ENCODE measurements at regions not wholly inside any gene's neighbourhood (a gene's known extent, or its start where the extent isn't known, plus 50 kb on each side); places are given as distances from the start of the nearest gene placed in this dataset.

DNA sequence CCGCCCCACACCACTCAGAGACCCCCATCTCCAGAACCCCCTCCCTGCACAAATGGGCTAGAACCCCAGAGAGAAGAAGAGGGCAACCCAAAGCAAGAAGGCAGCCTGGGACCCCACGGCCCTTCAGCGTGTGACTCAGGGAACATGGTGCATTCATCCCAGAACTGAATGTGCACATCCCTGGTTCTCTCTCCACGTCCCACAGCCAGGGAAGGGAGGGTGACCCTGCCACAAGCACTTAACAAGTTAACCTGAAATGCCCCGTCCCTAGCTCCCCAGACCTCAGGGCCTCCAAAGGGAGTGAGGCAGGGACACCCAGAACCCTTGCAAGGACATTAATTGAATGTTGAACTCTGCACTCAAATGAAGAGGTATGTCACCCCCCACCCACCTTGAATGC, 202.5 kb upstream of the TNRC6C start:
- no peak overlapping the region for H3K27ac ChIP-seq (ENCODE audit: low read depth, low read length)
- H3K36me3 ChIP-seq (ENCODE audit: control insufficient read depth in 5 of 5, insufficient read depth in 5 of 5, low read length in 5 of 5), result no peaks in the 10 kb centered on the region
- H3K4me3 ChIP-seq (ENCODE audit: low read depth in 1 of 5, low read length in 5 of 5), result no peak overlapping the region
- no peaks in the 10 kb centered on the region for H3K4me1 ChIP-seq (ENCODE audit: control insufficient read depth in 5 of 5, insufficient read depth in 5 of 5, low read length in 5 of 5)
- H3K9me3 ChIP-seq (ENCODE audit: control insufficient read depth in 5 of 5, low read length in 5 of 5), result peaks cover 0 to 12% (median 8%) of the 10 kb centered on the region in 5 donors
- H3K27me3 ChIP-seq (ENCODE audit: control insufficient read depth in 5 of 5, insufficient read depth in 4 of 5, low read length in 5 of 5), result peaks cover 0 to 19% (median 3%) of the 10 kb centered on the region in 5 donors
- no peak overlapping the region for H3K9ac ChIP-seq (ENCODE audit: low read length in 5 of 5)

DNA sequence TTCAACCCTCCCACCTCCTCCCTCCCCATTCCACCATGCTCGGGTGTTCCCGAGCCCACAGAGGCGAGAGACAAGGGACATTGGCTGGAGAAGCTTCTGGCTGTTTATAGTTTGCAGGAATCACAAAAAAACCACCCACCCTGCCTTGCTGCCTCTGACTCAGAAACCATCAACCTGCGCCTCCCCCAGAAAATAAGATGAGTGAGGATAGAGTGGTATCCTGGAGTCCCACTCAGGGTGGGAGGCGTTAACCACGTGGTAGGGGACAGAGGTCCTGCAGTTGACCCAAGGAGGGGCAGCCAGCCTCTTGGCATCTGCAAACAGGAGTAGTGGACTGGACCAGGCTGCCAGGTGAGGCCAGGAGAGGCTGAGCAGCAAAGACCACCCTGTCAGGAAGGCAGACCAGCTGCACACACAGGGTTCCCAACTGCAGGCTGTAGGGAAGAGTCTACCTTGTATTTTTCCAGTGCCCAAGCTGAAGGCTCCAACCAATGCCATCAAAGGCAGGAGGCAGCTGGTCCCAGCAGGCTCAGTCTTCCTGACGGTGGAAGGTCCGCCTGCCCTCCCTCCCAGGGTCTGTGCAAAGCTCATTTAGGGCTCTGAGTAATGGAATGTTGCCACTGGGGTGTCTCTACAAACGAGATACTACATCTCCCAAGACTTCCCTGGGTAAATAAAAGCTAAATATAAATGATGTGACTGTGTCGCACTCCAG, 201.5 kb upstream of the TNRC6C start:
- Histone ChIP-seq H3K27me3 (ENCODE audit: control insufficient read depth in 5 of 5, insufficient read depth in 4 of 5, low read length in 5 of 5) (peaks cover 0 to 19% (median 3%) of the 10 kb centered on the region in 5 donors), H3K4me3 (ENCODE audit: low read depth in 1 of 5, low read length in 5 of 5) (no peak overlapping the region), H3K4me1 (ENCODE audit: control insufficient read depth in 5 of 5, insufficient read depth in 5 of 5, low read length in 5 of 5) (no peaks in the 10 kb centered on the region), H3K36me3 (ENCODE audit: control insufficient read depth in 5 of 5, insufficient read depth in 5 of 5, low read length in 5 of 5) (no peaks in the 10 kb centered on the region), H3K9me3 (ENCODE audit: control insufficient read depth in 5 of 5, low read length in 5 of 5) (peaks cover 0 to 12% (median 8%) of the 10 kb centered on the region in 5 donors), H3K9ac (ENCODE audit: low read length in 5 of 5) (no peak overlapping the region), H3K27ac (ENCODE audit: low read depth, low read length) (no peak overlapping the region)

DNA sequence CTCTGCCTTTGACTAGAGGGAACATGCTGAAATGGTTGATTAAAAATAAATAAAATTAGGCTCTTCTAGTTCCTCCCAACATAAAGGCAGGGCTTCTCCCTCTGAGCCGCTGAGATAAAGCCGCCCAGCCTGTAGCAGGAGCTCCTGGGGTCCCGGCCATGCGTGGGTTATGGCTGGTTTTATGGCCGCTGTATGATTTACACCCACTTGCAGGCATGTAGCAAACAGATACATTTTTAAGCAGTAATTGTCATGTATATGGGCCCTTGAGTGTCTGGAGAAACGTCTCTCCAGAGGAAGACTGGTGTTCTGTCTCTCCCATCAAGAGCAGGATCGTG, 201.0 kb upstream of the TNRC6C start:
- Histone ChIP-seq H3K27me3 (ENCODE audit: control insufficient read depth in 5 of 5, insufficient read depth in 4 of 5, low read length in 5 of 5) (peaks cover 0 to 19% (median 3%) of the 10 kb centered on the region in 5 donors), H3K4me1 (ENCODE audit: control insufficient read depth in 5 of 5, insufficient read depth in 5 of 5, low read length in 5 of 5) (no peaks in the 10 kb centered on the region), H3K9me3 (ENCODE audit: control insufficient read depth in 5 of 5, low read length in 5 of 5) (peaks cover 0 to 12% (median 8%) of the 10 kb centered on the region in 5 donors), H3K9ac (ENCODE audit: low read length in 5 of 5) (no peak overlapping the region), H3K4me3 (ENCODE audit: low read depth in 1 of 5, low read length in 5 of 5) (no peak overlapping the region), H3K27ac (ENCODE audit: low read depth, low read length) (no peak overlapping the region), H3K36me3 (ENCODE audit: control insufficient read depth in 5 of 5, insufficient read depth in 5 of 5, low read length in 5 of 5) (no peaks in the 10 kb centered on the region)

DNA sequence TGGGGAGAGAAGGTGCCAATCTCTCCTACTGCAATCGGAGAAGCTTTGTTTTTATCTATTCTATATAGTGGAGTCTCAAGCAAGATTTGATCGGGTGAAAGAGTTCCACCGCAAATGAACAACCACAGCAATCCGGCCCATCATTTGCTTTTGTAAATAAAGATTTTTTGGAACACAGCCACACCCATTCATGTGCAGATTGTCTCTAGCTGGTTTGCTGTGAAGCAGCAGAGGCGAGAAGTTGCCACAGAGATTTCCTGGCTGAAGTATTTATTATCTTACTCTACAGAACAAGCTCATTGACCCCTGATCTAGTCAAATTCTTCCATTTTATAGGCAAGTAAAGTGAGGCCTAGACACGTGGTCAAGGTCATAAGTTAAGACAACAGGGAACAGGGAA, 195.5 kb upstream of the TNRC6C start:
- H3K27ac ChIP-seq (ENCODE audit: low read depth, low read length), result no peak overlapping the region
- no peak overlapping the region for H3K9ac ChIP-seq (ENCODE audit: low read length in 5 of 5)
- H3K9me3 ChIP-seq (ENCODE audit: control insufficient read depth in 5 of 5, low read length in 5 of 5), result no peaks in the 10 kb centered on the region
- no peak overlapping the region for H3K4me3 ChIP-seq (ENCODE audit: low read depth in 1 of 5, low read length in 5 of 5)
- no peaks in the 10 kb centered on the region for H3K36me3 ChIP-seq (ENCODE audit: control insufficient read depth in 5 of 5, insufficient read depth in 5 of 5, low read length in 5 of 5)
- no peaks in the 10 kb centered on the region for H3K4me1 ChIP-seq (ENCODE audit: control insufficient read depth in 5 of 5, insufficient read depth in 5 of 5, low read length in 5 of 5)
- H3K27me3 ChIP-seq (ENCODE audit: control insufficient read depth in 5 of 5, insufficient read depth in 4 of 5, low read length in 5 of 5), result peaks cover 0 to 8% (median 0%) of the 10 kb centered on the region in 5 donors

DNA sequence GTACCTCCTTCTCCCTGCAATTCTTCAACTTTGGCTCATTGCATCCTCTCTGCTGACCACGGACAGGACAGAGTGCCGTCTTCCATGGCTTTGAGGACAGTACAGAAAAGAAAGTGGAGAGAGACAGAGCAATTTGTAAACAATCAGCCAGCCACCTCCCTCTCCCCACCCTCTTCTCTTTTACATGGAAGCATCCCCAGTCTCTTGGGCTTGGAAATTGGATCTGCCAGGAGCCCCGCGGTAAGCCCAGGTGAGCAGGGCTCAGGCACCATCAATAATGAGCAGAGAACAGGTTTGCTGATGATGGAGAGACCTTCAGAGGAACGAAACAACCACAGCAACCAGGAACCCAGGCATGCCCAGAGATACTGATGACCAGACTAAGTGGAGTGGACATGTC, 194.9 kb upstream of the TNRC6C start:
- H3K9ac ChIP-seq (ENCODE audit: low read length in 5 of 5), result no peak overlapping the region
- H3K4me3 ChIP-seq (ENCODE audit: low read depth in 1 of 5, low read length in 5 of 5), result no peak overlapping the region
- peaks cover 0 to 9% (median 2%) of the 10 kb centered on the region in 5 donors for H3K27me3 ChIP-seq (ENCODE audit: control insufficient read depth in 5 of 5, insufficient read depth in 4 of 5, low read length in 5 of 5)
- no peak overlapping the region for H3K27ac ChIP-seq (ENCODE audit: low read depth, low read length)
- H3K4me1 ChIP-seq (ENCODE audit: control insufficient read depth in 5 of 5, insufficient read depth in 5 of 5, low read length in 5 of 5), result no peaks in the 10 kb centered on the region
- no peaks in the 10 kb centered on the region for H3K36me3 ChIP-seq (ENCODE audit: control insufficient read depth in 5 of 5, insufficient read depth in 5 of 5, low read length in 5 of 5)
- no peaks in the 10 kb centered on the region for H3K9me3 ChIP-seq (ENCODE audit: control insufficient read depth in 5 of 5, low read length in 5 of 5)

DNA sequence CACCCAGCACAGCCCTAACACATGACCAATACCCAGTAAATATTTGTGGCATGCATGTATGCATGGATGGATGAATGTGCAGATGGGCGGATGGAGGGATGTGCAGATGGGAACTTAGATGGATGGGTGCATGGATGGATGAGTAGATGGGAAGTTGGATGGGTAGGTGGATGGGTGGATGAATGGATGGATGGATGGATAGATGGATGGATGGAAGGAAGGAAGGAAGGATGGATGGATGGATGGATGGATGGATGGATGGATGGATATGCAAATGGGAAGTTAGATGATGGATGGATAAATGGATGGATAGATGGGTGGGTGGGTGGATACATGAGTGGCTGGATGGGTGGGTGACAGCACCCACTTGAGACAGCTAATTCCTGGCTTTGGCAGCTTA, 193.2 kb upstream of the TNRC6C start:
- Histone ChIP-seq H3K9me3 (ENCODE audit: control insufficient read depth in 5 of 5, low read length in 5 of 5) (no peaks in the 10 kb centered on the region), H3K36me3 (ENCODE audit: control insufficient read depth in 5 of 5, insufficient read depth in 5 of 5, low read length in 5 of 5) (no peaks in the 10 kb centered on the region), H3K27ac (ENCODE audit: low read depth, low read length) (no peak overlapping the region), H3K27me3 (ENCODE audit: control insufficient read depth in 5 of 5, insufficient read depth in 4 of 5, low read length in 5 of 5) (peaks cover 0 to 13% (median 3%) of the 10 kb centered on the region in 5 donors), H3K4me3 (ENCODE audit: low read depth in 1 of 5, low read length in 5 of 5) (no peak overlapping the region), H3K4me1 (ENCODE audit: control insufficient read depth in 5 of 5, insufficient read depth in 5 of 5, low read length in 5 of 5) (no peaks in the 10 kb centered on the region), H3K9ac (ENCODE audit: low read length in 5 of 5) (no peak overlapping the region)

DNA sequence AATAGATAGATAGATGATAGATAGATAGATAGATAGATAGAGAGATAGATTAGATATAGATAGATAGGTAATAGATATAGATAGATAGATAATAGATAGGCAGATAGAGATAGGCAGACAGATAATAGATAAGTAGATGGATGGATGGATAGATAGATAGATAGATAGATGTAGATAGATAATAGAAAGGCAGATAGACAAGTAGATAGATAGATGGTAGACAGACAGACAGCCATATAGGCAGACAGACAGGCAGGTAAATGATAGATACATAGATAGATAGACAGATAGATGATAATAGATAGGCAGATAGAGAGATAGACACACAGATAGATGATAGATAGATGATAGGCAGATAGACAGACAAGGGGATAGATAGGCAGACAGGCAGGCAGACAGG, 191.4 kb upstream of the TNRC6C start:
- Histone ChIP-seq H3K4me3 (ENCODE audit: low read depth in 1 of 5, low read length in 5 of 5) (no peak overlapping the region), H3K9ac (ENCODE audit: low read length in 5 of 5) (no peak overlapping the region), H3K36me3 (ENCODE audit: control insufficient read depth in 5 of 5, insufficient read depth in 5 of 5, low read length in 5 of 5) (no peaks in the 10 kb centered on the region), H3K4me1 (ENCODE audit: control insufficient read depth in 5 of 5, insufficient read depth in 5 of 5, low read length in 5 of 5) (peaks cover 0 to 1% (median 0%) of the 10 kb centered on the region in 5 donors), H3K27ac (ENCODE audit: low read depth, low read length) (no peak overlapping the region), H3K9me3 (ENCODE audit: control insufficient read depth in 5 of 5, low read length in 5 of 5) (no peaks in the 10 kb centered on the region), H3K27me3 (ENCODE audit: control insufficient read depth in 5 of 5, insufficient read depth in 4 of 5, low read length in 5 of 5) (peaks cover 0 to 13% (median 3%) of the 10 kb centered on the region in 5 donors)

DNA sequence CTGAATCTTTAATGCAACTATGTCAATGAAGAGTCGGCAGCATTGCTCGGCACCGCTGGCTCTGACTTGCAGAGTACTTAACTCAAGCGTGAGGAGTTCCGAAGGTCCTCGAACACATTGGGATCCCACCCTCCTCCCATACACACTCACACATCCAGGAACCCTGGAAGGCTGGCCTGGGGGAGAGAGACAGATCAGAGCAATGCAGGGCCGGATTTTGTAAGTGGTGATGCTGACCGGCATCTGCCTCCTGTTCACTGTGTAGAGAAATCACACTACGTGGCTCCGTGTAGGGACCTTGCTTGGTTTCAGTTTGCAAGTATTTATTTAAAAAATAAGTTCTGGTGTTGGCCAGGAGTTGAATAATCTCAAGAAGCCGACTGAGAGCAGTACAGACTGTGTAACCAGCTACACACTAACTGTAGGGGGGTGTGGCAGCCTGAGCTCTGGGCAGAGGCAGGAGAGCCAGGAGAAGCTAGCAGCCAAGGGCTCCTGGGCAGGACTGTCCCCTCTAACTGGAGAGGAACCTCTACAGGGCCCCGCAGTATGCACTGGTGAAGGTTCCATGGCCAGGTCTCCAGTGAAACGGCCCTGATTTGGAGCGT, 190.2 kb upstream of the TNRC6C start:
- Histone ChIP-seq H3K9ac (ENCODE audit: low read length in 5 of 5) (no peak overlapping the region), H3K4me3 (ENCODE audit: low read depth in 1 of 5, low read length in 5 of 5) (no peak overlapping the region), H3K27me3 (ENCODE audit: control insufficient read depth in 5 of 5, insufficient read depth in 4 of 5, low read length in 5 of 5) (peaks cover 0 to 13% (median 3%) of the 10 kb centered on the region in 5 donors), H3K27ac (ENCODE audit: low read depth, low read length) (no peak overlapping the region), H3K4me1 (ENCODE audit: control insufficient read depth in 5 of 5, insufficient read depth in 5 of 5, low read length in 5 of 5) (peaks cover 0 to 12% (median 8%) of the 10 kb centered on the region in 5 donors), H3K36me3 (ENCODE audit: control insufficient read depth in 5 of 5, insufficient read depth in 5 of 5, low read length in 5 of 5) (no peaks in the 10 kb centered on the region), H3K9me3 (ENCODE audit: control insufficient read depth in 5 of 5, low read length in 5 of 5) (no peaks in the 10 kb centered on the region)

DNA sequence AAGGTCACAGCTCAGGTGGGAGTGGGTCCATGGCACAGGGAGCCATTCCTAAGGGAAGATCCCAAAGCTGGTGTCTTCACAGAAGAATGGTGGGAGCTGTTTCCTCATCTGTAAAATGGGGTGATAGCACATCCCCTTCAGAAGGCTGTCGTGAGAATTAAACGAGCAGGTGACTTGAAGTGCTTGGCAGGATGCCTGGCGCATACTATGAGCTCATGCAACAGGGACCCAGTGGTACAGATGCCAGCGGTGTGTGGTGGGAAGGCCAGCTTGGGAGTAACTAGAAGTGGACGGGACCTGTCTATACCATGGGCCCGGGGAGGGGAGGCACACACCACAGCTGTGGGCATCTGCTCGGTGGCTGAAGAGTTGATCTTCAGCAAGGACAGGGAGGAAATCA, 189.3 kb upstream of the TNRC6C start:
- no peaks in the 10 kb centered on the region for H3K36me3 ChIP-seq (ENCODE audit: control insufficient read depth in 5 of 5, insufficient read depth in 5 of 5, low read length in 5 of 5)
- peaks cover 0 to 12% (median 8%) of the 10 kb centered on the region in 5 donors for H3K4me1 ChIP-seq (ENCODE audit: control insufficient read depth in 5 of 5, insufficient read depth in 5 of 5, low read length in 5 of 5)
- no peak overlapping the region for H3K4me3 ChIP-seq (ENCODE audit: low read depth in 1 of 5, low read length in 5 of 5)
- no peak overlapping the region for H3K27ac ChIP-seq (ENCODE audit: low read depth, low read length)
- H3K9me3 ChIP-seq (ENCODE audit: control insufficient read depth in 5 of 5, low read length in 5 of 5), result no peaks in the 10 kb centered on the region
- peaks cover 0 to 13% (median 3%) of the 10 kb centered on the region in 5 donors for H3K27me3 ChIP-seq (ENCODE audit: control insufficient read depth in 5 of 5, insufficient read depth in 4 of 5, low read length in 5 of 5)
- no peak overlapping the region for H3K9ac ChIP-seq (ENCODE audit: low read length in 5 of 5)

DNA sequence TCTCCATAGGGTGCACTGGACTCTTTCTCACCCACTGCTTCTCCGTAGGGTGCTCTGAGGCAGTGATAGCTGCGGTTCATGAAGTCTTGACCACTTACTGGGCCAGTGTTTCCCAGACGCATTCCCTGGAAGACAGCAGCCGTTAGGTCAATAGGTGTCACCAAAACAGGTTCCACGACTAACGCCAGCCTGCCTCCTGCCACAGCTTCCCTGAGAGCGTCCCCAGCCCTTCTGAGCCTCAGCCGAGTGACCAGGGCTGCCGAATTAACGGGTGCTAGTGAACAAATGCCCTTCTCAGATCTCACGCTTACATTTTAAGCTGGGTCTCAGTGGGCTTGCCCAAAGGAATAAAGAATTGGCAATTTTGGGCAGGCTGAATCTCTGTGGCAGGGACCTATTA, 188.7 kb upstream of the TNRC6C start:
- H3K4me3 ChIP-seq (ENCODE audit: low read depth in 1 of 5, low read length in 5 of 5), result no peak overlapping the region
- H3K27me3 ChIP-seq (ENCODE audit: control insufficient read depth in 5 of 5, insufficient read depth in 4 of 5, low read length in 5 of 5), result peaks cover 0 to 13% (median 3%) of the 10 kb centered on the region in 5 donors
- no peaks in the 10 kb centered on the region for H3K36me3 ChIP-seq (ENCODE audit: control insufficient read depth in 5 of 5, insufficient read depth in 5 of 5, low read length in 5 of 5)
- no peak overlapping the region for H3K27ac ChIP-seq (ENCODE audit: low read depth, low read length)
- H3K4me1 ChIP-seq (ENCODE audit: control insufficient read depth in 5 of 5, insufficient read depth in 5 of 5, low read length in 5 of 5), result peaks cover 0 to 12% (median 8%) of the 10 kb centered on the region in 5 donors
- H3K9me3 ChIP-seq (ENCODE audit: control insufficient read depth in 5 of 5, low read length in 5 of 5), result no peaks in the 10 kb centered on the region
- no peak overlapping the region for H3K9ac ChIP-seq (ENCODE audit: low read length in 5 of 5)
